K562 (cell line): ENCODE measurements at regions not wholly inside any gene's neighbourhood (a gene's known extent, or its start where the extent isn't known, plus 50 kb on each side); places are given as distances from the start of the nearest gene placed in this dataset.

Experiments
- CHD1 ChIP-seq: fragments of 200-600 bp; sonication (generic); IDR thresholded peaks from one replicate; pipeline ENCODE4 v1.6.1; 2012; ENCODE audit warnings: mild to moderate bottlenecking, moderate library complexity, low read length, inconsistent platforms
- CTCF ChIP-seq, 3 experiments: IDR thresholded peaks in 2 of 3; conservative IDR thresholded peaks in 1 of 3; 2 replicates each; pipeline ENCODE4 v1.5.1; 2011 to 2012; ENCODE audit warnings: low read length in 3 of 3, mild to moderate bottlenecking in 3 of 3, control low read depth in 2 of 3, improper control_type of control experiment in 1 of 3, inconsistent platforms in 1 of 3, low read depth in 1 of 3, mixed read lengths in 1 of 3, moderate library complexity in 1 of 3; ENCODE audit not compliant: insufficient read depth in 2 of 3
- ETV6 ChIP-seq, 3 experiments: fragments of 150-350 bp in 1 of 3; sonication (generic) in 1 of 3; formaldehyde crosslinking in 1 of 3; IDR thresholded peaks; 2 replicates each; pipeline versions ENCODE4 v1.6.1 to v1.8.0; 2014 to 2022; ENCODE audit warnings: borderline replicate concordance in 2 of 3, low read depth in 2 of 3, antibody characterized with exemption in 1 of 3, low read length in 1 of 3, mild to moderate bottlenecking in 1 of 3, missing genetic modification reagents in 1 of 3
- HDAC1 ChIP-seq, 2 experiments: fragments of 450-650 bp; IDR thresholded peaks; 2 replicates each; pipeline ENCODE4 v1.6.1; 2016 to 2017; ENCODE audit warnings: inconsistent platforms in 1 of 2, mild to moderate bottlenecking in 1 of 2, moderate library complexity in 1 of 2
- L3MBTL2 ChIP-seq: fragments of 450-650 bp; IDR thresholded peaks from 2 replicates; pipeline ENCODE4 v1.6.1; 2016; ENCODE audit warnings: mild to moderate bottlenecking, moderate library complexity
- RB1 ChIP-seq: fragments of 450-650 bp; IDR thresholded peaks from 2 replicates; pipeline ENCODE4 v1.6.1; 2017; ENCODE audit warnings: low read depth, mild to moderate bottlenecking
- USF1 ChIP-seq: sonication (generic); formaldehyde crosslinking; IDR thresholded peaks from 2 replicates; pipeline ENCODE4 v1.9.0; 2022; ENCODE audit warnings: mild to moderate bottlenecking, missing genetic modification reagents
- ZZZ3 ChIP-seq: fragments of 450-650 bp; IDR thresholded peaks from 2 replicates; pipeline ENCODE4 v1.6.1; 2016; ENCODE audit warnings: antibody characterized with exemption, mild to moderate bottlenecking, moderate library complexity
- TF ChIP-seq, protein P1 (sequence below): fragments of 450-650 bp; IDR thresholded peaks from 2 replicates; pipeline ENCODE4 v1.6.1; 2018; ENCODE audit warnings: mild to moderate bottlenecking, low read depth; ENCODE audit not compliant: partially characterized antibody
- TF ChIP-seq, protein P2 (sequence below): fragments of 250-450 bp; sonication (Bioruptor Pico); IDR thresholded peaks from 2 replicates; pipeline ENCODE4 v1.5.0; 2021

DNA sequence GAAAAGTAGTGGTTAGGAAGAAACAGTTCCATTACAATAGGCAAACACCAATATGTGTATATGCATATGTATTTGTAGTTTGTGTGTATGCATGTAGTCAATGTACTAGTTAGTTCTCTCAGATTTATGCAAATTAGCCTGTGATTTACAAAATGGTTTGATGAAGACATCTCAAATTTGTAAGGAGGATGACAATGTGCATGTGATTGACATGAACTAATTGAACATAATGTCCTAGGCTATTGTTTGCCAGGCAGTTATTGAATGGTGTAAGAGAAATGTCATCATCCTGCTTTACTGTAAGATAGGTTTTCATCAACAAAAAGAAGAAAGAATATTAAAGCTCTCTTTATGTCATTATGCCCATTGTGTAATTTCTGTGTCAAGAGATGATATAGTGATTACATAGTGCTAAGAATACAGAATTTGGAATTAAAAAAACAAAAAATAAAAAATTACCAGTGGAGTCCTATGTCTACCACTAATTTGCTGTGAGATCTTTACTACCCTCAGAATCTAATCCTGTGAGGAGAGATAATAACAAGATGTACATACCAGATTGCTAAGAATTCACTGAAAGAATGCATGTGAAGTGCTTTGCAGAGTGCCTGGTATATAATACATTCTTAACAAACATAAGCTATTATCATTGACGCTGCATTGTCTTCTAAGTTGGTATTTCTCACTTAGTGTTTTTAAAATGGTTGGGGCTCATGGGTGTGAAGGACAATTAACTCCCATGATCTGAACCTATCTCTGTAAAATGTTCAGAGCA, 258.0 kb downstream of the CPS1 start:
- TF ChIP-seq ETV6 (IDR thresholded peaks at IDR 0.05; ENCODE audit: borderline replicate concordance in 1 of 2, low read depth in 2 of 2, low read length in 1 of 2) (no peak), ETV6 (CRISPR knock-in tag; IDR thresholded peaks at IDR 0.05; ENCODE audit: borderline replicate concordance) (no peak), CHD1 (no peak), RB1 (no peak), HDAC1 (IDR thresholded peaks at IDR 0.05) (no peak), L3MBTL2 (no peak), ZZZ3 (no peak), CTCF (IDR thresholded peaks at IDR 0.05 in 2 of 3, conservative IDR thresholded peaks at IDR 0.05 in 1 of 3; ENCODE audit: insufficient read depth in 2 of 3, low read depth in 1 of 3, low read length in 3 of 3) (no peak), USF1 (CRISPR knock-in tag) (no peak)
- TF ChIP-seq, protein P1, sequence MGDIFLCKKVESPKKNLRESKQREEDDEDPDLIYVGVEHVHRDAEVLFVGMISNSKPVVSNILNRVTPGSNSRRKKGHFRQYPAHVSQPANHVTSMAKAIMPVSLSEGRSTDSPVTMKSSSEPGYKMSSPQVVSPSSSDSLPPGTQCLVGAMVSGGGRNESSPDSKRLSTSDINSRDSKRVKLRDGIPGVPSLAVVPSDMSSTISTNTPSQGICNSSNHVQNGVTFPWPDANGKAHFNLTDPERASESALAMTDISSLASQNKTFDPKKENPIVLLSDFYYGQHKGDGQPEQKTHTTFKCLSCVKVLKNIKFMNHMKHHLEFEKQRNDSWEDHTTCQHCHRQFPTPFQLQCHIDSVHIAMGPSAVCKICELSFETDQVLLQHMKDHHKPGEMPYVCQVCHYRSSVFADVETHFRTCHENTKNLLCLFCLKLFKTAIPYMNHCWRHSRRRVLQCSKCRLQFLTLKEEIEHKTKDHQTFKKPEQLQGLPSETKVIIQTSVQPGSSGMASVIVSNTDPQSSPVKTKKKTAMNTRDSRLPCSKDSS, result no peak
- TF ChIP-seq, protein P2, sequence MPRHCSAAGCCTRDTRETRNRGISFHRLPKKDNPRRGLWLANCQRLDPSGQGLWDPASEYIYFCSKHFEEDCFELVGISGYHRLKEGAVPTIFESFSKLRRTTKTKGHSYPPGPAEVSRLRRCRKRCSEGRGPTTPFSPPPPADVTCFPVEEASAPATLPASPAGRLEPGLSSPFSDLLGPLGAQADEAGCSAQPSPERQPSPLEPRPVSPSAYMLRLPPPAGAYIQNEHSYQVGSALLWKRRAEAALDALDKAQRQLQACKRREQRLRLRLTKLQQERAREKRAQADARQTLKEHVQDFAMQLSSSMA (CRISPR knock-in tag), result no peak
